Limb (tissue), 2 donors: ENCODE measurements at regions not wholly inside any gene's neighbourhood (a gene's known extent, or its start where the extent isn't known, plus 50 kb on each side); places are given as distances from the start of the nearest gene placed in this dataset.
"Not testable (repeated sequence)": the region's sequence is repeated elsewhere in the genome, so short reads cannot be mapped to it uniquely, and the experiment has no call there.

Experiments used
- DNase-seq, 2 donors: peaks; one replicate each; pipeline ENCODE4 v3.0.0-alpha.2; 2016; ENCODE audit errors: extremely low spot score in 2 of 2

DNA sequence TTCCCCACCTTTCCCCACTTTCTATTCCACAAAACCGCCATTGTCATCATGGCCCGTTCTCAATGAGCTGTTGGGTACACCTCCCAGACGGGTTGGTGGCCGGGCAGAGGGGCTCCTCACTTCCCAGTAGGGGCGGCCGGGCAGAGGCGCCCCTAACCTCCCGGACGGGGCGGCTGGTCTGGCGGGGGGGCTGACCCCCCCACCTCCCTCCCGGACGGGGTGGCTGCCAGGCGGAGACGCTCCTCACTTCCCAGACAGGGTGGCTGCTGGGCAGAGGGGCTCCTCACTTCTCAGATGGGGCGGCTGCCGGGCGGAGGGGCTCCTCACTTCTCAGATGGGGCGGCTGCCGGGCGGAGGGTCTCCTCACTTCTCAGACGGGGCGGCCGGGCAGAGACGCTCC is 299.7 kb downstream of the FLRT2 start:
- DNase-seq = not testable (repeated sequence)

DNA sequence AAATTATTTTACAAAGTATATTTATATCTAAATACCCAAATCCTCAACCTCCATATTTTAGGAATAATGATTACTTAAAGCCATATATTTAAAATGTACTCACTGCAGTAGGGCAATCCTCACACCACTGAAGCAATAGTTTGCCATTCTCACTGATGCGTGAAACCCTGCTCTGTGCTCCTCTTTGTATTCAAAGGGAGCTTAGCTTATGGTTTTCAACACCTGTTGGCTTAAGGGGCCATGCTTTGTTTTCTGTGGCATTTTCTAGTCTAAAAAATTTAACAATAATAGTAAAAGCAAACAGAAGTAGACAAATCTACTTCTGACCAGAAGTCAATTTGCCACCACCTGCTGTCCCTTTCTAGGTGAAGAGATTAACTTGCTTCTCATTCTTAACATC is 294.6 kb downstream of the FLRT2 start:
- no peak for DNase-seq

DNA sequence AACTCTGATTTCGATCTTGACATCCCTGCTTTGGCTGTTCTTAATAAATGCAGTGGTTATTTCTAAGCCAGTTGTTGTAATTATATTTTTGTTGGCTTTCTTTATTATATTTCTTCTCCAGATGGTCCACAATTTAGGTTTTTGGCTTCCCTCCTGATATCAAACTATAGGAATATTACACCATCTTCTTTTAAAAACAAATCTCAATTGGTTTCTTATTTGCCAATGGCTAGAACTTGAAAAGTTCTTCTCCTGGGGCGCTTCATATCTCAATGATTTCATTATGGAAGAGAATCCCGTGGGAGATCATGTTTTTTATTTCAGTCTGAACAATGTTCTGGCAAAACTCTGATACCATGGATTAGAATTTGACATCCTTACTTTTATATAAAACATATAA is 292.3 kb downstream of the FLRT2 start:
- DNase-seq = peak in 1 of 2 donors; percentile 2

DNA sequence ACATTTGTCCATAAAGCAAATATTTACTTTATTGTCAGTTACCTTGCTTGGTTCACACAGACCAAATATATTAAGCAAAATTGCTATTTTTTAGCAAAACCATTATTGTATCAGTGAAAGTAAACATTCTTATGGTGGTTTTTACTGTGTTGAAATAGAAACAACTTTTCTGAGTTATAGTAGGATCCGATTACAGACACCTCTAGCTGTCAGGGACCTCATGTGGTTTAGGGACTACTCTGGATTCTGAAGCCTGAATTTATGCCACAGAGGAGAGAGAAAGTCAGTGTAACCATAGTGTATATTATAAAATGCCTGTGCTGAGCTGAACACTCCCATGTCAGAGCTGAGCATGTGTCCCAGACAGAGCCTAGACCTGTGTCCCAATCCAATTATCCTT is 287.5 kb downstream of the FLRT2 start:
- DNase-seq = no peak

DNA sequence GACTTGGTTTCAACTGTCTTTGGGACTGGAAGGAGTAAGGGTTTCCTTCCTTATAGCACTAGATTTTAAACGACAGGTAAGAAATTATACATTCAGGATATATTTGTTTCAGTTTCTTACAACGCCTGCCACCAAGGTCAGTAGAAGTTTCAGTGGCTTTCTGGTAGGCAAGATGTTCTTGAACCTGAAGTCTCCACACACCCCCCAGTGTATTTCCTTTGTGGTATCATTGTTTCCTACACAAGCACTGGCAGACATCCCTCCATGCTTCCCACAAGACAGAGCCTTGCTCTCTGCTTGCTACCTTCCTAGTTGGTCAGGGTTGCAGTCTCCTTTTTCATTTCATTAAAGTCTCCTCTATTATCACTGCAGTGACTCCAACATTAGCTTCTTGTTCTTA is 283.1 kb downstream of the FLRT2 start:
- no peak for DNase-seq

DNA sequence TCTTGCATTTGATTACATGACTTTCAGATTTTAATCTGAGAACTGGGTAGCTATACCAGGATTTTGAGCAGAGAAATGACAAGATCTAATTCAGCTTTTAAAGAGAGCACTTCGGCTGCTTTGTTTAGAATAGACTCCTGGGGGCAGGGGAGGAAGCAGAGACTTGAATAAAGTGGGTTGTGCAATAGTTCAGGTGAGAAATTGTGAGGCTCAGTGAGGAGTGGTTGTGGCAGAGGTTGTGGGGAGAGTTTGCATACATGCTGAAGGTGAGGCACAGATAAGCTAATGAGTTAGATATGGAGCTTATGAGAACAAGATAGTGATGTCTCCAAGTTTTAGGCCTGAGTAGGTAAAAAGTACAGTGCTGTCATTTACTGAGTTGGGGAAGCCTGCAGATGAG is 281.4 kb downstream of the FLRT2 start:
- no peak for DNase-seq

DNA sequence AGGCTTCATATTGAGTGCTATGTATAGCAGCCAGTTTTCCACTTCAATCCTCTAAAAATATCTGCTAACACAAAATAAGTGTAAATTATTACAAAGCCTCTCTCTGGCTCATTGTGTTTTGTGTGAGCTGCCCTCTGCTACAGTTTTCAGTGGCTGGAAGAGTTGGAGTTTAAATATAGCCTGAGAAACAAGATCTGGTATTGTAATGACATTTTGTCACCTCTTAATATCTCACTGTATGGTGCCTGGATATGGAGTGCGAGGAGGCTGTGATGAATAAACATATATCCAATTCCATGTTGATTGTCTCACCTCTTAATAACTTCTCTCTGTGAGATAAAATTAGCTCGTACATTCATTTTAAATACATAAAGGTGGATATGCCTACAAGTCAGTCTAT is 269.7 kb downstream of the FLRT2 start:
- DNase-seq = peak in 1 of 2 donors; percentile 27

DNA sequence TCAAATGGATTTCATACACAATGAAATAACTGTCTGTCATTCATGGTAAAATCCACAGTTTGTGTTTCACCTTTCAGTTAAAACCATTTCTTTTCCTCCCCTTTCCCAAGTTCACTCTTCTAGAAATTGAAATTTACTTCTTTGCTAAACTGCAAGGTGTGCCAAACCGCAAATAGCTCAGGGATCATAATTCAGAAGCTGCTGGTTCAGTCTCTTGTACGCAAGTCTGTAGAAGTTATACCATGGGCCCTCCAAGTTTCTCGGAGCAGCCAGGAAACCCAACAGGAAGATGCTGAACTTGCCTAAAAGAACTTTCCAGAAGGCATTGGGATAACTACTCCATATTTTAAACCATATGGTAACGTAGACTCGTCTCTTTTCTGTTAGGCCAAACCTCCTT is 268.9 kb downstream of the FLRT2 start:
- DNase-seq = peak; percentile 39 to 47

DNA sequence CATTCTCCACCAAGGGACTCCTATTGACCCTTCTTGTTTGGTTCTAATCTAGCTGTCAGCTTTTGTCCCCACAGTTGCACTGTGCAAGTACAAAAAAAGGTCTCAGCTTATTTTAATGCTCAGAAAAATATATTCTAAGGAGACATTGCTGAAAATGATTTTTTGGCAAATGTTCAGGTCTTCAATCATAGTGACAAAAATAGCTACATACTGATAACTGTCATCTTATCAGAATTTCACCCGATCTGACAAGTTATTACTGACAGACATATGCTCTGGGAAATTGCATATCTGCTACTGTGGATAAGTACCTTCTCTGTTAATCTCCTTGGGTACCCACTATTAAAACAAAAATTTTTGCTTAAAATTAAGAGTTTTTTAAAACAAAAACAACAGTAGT is 263.6 kb downstream of the FLRT2 start:
- no peak for DNase-seq

DNA sequence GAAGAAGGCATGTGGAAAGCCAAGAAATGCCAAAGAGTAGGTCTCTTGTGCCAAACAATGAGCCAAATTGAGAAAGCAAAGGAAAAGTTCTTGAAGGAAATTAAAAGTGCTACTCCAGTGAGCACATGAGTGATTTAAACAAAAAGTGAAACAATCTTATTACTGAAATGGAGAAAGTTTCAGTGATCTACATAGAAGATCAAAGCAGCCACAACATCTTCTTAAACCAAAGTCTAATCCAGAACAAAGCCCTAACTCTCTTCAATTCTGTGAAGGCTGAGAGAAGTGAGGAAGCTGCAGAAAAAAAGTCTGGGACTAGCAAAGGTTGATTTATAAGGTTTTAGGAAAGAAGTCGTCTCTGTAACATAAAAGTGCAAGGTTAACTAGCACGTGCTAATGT is 259.6 kb downstream of the FLRT2 start:
- DNase-seq = no peak

DNA sequence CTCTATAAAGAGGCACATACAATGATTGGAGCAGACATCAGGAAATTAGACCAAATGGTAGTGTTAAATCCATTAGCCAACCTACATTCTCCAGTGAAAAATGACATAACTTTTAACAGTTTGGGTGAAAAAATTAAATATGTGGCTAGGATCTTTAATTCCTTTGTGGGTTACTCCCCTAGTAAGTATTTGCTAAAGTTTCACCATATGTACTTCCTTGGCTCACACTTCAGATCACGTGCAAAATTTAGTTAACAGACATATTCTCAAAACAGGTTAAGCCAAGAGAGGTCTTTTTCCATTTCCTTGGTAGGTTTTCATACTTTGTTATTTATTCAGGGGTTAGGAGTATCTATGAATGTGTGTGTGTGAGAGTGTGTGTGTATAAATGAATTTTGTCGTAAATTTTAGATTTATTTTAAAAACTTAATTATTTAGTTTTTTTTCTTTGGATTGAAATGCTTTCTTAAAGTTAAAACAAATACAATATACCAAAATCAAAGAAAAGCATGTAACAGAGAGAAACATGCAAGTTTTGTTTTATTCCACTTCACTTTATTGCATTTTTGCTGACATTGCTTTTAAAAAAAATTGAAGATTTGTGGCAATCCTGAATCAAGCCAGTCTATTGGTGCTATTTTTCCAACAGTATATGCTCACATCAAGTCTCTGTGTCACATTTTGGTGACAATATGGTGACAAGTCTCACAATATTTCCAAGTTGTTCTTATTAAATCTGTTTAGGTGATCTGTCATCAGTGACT is 258.7 kb downstream of the FLRT2 start:
- peak in 1 of 2 donors; percentile 79 for DNase-seq

DNA sequence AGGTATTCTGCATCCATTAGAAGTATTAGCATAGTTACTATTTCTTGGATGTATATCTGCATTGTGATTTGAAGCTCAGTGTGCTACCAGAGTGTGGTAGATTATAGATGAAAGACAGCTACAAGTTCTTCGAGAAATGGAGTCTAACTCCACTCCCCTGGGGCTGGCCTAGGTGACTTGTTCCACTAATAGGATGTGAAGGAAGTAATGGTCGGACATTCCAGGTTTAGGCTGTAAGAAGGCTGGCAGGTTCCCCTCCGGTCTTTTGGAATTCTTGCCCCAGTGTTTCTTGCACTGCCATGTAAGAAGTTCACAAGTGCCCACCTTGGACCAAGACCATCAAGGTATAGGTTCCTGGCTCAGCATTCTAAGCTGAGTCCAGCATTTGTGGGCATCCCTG is 236.4 kb downstream of the FLRT2 start:
- no peak for DNase-seq

DNA sequence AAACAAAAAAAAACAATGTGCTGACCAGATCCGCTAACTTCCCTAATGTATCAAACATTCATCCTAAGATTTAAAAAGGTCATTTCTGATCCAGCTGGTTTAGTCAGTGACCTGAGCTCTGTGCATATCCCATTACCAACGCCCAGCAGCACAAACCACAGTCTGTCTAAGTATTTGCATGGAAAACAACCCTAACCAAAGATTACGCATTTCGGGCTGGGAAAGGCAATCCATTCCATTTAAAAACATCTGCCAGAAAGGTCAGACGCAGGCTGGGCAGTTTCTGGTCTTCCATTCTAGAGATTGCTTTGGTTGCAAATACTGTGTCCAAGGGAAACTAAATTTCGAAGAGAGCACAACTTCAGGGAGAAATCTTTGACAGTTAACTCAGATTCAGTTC is 234.9 kb downstream of the FLRT2 start:
- DNase-seq = peak in 1 of 2 donors; percentile 34

DNA sequence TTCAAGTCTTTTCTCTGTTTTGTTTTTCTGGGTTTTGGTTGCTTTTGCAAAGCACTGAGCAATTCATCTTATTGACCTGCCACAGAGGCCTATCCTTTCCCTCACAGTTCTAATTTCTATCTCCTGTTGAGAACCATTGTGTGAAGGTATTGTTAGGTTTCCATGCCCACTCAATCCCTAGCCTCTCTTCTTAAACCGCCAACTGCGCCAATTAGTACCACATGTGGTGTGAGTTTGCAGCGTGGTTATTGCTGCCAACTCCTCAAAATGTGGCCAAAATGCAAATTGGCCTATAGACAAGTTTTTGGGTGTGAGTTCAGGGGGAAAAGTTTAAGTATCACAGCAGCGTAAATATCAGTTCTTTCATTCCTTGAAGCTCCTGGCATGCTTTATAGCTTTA is 232.6 kb downstream of the FLRT2 start:
- peak in 1 of 2 donors; percentile 18 for DNase-seq

DNA sequence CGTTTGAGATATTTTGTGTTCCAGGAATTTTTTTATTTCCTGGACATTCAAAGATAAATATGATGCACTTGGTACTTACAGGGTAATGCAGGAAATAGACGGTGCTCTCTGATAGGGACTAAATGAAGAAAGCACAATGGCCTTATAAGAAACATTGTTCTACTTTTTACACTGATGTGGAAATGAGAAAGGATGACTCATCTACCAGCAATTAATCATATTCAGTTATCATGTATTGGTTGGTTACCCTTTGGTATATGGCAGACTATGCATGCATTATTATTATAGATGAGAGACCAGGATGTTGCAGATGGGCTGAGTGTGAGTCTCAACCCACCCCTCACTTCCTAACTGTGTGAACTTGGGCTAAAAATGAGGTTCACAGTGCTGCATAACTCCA is 222.2 kb downstream of the FLRT2 start:
- DNase-seq = no peak

DNA sequence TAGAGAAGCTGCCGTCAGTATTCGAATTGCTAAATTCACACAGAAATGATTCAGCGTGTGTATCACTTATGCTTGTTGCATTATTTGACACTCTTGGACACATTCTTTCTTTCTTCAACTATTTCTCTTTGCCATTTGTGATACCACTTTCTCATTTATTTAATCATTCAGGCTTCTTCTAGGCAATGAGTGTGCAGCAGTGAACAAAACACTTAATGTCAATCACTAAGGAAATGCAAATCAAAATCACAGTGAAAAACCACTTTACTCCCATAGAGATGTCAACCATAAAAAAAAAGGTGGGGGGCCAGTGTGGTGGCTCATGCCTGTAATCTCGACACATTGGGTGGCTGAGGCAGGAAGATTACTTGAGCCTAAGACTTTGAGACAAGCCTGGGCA is 214.6 kb downstream of the FLRT2 start:
- no peak for DNase-seq

DNA sequence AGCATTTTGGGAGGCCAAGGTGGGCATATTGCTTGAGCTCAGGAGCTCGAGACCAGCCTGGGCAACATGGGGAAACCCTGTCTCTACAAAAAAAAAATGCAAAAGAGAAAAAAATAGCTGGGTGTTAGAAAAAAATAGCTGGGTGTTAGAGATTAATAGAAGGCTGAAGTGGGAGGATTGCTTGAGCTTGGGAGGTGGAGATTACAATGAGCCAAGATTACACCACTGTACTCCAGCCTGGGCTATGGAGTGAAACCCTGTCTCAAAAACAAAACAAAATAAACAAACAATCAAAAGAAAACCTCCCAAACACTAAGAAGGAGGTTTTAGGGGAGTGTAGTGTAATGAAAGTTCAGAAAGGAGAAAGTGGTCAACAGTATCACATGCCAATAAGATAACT is 202.1 kb downstream of the FLRT2 start:
- DNase-seq = no peak

DNA sequence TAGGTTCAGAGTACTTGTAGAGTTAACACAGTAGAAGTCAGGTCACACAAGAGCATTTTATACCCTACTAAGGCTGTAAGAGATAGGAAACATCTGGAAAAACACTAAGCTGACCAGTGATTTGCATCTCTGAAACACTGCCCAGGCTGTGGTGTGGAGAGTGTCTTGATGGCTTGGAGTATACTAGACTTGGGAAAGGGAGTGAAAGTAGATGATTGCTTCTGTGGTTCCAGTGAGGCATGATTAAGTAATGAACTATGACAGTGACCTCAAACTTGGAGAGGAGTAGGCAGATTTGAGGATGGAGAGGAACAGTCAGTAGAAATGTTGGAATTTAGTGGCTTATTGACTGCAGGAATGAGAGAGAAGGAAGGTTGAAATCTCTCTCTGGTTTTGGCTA is 201.2 kb downstream of the FLRT2 start:
- peak in 1 of 2 donors; percentile 27 for DNase-seq

DNA sequence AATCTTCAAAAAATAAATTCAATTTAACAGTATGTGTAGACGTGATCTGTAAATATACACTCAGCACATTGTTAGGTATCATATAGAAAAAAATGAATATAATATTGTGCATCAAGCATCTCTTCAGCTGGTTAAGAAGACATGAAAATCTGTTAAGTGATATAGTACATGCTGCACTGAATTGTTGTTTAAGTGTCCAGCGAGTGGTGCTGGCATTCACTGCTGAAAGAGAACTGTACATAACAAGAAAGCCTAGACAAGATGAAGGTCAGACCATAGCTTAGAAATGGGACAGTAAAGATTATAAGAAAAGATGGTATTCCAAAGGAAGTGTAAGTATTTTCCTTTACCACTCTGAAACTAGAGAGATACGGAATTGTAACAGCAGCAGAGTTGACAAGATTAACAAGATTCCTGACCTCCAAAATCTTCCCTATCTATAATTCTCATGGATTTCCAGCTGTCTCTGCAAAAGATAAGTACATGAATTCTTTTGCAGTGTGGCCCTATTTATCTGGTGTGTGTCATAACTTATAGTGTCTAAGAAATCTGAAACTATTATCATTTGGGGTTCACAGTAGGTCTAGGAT is 198.6 kb downstream of the FLRT2 start:
- DNase-seq = no peak

DNA sequence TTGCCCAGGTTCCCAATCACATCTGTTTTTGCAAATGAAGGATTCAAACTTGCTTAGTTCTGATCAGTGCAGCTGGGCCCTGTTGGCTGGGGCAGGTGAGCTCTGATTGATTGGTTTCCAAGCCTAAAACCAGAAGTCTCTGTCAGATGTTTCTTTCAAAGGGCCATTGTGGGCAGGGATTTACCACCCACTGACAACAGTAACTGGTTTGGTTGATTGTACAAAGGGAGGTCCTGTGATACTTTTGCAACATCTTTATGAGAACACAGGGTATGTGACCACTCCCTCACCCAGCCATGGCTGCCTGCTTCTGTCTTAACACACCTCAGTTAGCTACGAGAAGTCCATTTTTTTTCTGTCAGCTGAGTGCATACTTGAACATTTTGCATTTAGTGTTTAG is 184.1 kb downstream of the FLRT2 start:
- DNase-seq = no peak

DNA sequence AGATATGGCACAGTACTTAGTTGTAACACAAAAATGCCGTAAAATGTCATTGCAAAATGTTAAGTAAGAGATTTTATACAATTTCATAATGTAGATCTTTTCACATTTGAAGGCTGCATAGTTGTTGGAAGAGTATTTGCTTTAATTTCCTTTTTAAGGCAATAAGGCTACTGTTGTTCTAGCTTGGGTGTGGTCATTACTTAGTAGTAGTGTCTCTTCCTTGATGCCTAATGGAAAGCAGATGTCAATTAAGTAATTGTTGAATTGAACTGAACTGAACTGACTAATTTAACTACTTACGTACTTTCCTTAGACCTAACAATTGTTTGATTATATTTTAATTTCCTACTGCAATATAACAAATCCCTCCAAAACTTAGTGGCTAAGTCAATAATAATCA is 181.7 kb downstream of the FLRT2 start:
- no peak for DNase-seq
